Stomach (tissue), 8 donors: ENCODE measurements at regions not wholly inside any gene's neighbourhood (a gene's known extent, or its start where the extent isn't known, plus 50 kb on each side); places are given as distances from the start of the nearest gene placed in this dataset.

Source experiments
- DNase-seq, 2 donors: peaks; one replicate each; pipeline versions ENCODE4 v3.0.0 to v3.0.0-alpha.2; 2013 to 2019
- H3K27ac ChIP-seq, 5 donors: fragments of 200-600 bp in 4 of 5; sonication (generic) in 4 of 5; one replicate each; pipeline ENCODE4 v1.5.1; 2013 to 2019; ENCODE audit warnings: mild to moderate bottlenecking in 1 of 5, moderate library complexity in 1 of 5
- H3K27me3 ChIP-seq, 3 donors: fragments of 200-600 bp; sonication (generic); one replicate each; pipeline ENCODE4 v1.5.1; 2017 to 2019; ENCODE audit warnings: mixed run types in 1 of 3
- H3K36me3 ChIP-seq, 4 donors: fragments of 200-600 bp; sonication (generic); 1 replicate in 3 of 4; 2 replicates in 1 of 4; pipeline ENCODE4 v1.5.1; 2016 to 2019
- H3K4me1 ChIP-seq, 4 donors: fragments of 200-600 bp; sonication (generic); one replicate each; pipeline ENCODE4 v1.5.1; 2016 to 2019
- H3K4me3 ChIP-seq, 4 donors: fragments of 200-600 bp; sonication (generic) in 3 of 4; one replicate each; pipeline ENCODE4 v1.5.1; 2016 to 2019; ENCODE audit warnings: mild to moderate bottlenecking in 1 of 4
- H3K9me3 ChIP-seq, 4 donors: fragments of 200-600 bp; sonication (generic); one replicate each; pipeline ENCODE4 v1.5.1; 2016 to 2019
- EP300 ChIP-seq: sonication (generic); formaldehyde crosslinking; IDR thresholded peaks from one replicate; pipeline ENCODE4 v1.6.1; 2017; ENCODE audit warnings: antibody characterized with exemption
- POLR2A ChIP-seq, 4 donors: fragments of 450-650 bp; IDR thresholded peaks; one replicate each; pipeline ENCODE4 v1.6.1; 2016; ENCODE audit warnings: antibody characterized with exemption in 4 of 4, control low read depth in 2 of 4, mild to moderate bottlenecking in 1 of 4, moderate library complexity in 1 of 4
- POLR2AphosphoS5 ChIP-seq, 3 donors: sonication (generic); formaldehyde crosslinking; IDR thresholded peaks; one replicate each; pipeline ENCODE4 v1.6.1; 2016; ENCODE audit warnings: antibody characterized with exemption in 3 of 3
- WGBS, 5 donors: extraction: QIAGEN DNeasy Blood & Tissue Kit in 3 of 5; methylation state at CpG; one replicate each; pipeline versions ENCODE4 v1.1.5 to v1.1.7; 2013 to 2018; 5-methylcytosine and 5-hydroxymethylcytosine counted together
- intact Hi-C: fragments of 100-400 bp; cut with DNase I; formaldehyde crosslinking; loops from one replicate; pipeline ENCODE4 v1.15.1; 2023; ENCODE audit warnings: low total_unique reads
- TF ChIP-seq, protein P1 (sequence below), 7 experiments: fragments of 450-650 bp in 4 of 7; fragments of 200-600 bp in 3 of 7; sonication (generic) in 3 of 7; IDR thresholded peaks; one replicate each; pipeline ENCODE4 v1.5.1; 2016 to 2019; ENCODE audit warnings: antibody characterized with exemption in 7 of 7, control low read depth in 2 of 7, mild to moderate bottlenecking in 1 of 7
- donor health status: healthy with polysubstance abuse.
- donor health status: Bipolar disorder and iron deficiency.
- donor health status: healthy.

DNA sequence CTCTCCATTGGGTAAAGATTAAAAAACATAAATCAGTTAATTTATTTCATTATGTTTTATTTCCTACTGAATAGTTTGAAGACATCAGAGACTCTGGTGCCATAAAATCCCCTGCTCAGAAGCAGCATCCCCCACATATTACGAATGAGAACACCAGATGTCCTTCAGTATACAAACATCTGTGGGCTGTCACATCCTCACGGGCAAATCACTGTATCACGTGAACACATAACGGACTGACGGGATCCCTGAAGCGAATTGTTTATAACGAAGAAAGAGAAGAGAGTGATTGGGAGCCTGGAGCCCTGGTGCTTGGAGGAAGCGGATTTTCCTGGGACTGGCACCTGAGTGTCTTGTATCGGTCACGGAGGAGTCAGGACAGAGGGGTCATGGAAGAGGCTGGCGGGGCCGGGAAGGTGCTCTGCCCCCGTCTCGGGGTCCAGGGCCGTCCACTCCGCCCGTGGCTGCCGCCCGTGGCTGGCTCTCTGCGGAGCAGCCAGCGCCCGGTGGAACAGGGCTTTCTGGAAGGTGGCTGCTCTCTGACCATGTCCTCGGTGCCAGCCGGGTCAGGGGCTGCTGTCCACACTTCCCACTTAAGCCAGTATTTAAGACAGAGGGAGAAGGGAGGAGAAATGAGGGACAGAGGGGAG, 452.7 kb upstream of the FAT1 start:
- intact Hi-C loops: no loop called here
- 79 to 85% (median 84%) methylated on average over 24 of the region's 24 CpGs for WGBS, 5 donors
- H3K4me1 ChIP-seq: no peaks in the 10 kb centered on the region
- H3K36me3 ChIP-seq: no peaks in the 10 kb centered on the region
- H3K27me3 ChIP-seq: no peaks in the 10 kb centered on the region
- no peak for TF ChIP-seq EP300
- no peak for TF ChIP-seq POLR2A (IDR thresholded peaks at IDR 0.05)
- H3K9me3 ChIP-seq: no peaks in the 10 kb centered on the region
- DNase-seq: no peak
- H3K27ac ChIP-seq: no peak overlapping the region
- no peak overlapping the region for H3K4me3 ChIP-seq

DNA sequence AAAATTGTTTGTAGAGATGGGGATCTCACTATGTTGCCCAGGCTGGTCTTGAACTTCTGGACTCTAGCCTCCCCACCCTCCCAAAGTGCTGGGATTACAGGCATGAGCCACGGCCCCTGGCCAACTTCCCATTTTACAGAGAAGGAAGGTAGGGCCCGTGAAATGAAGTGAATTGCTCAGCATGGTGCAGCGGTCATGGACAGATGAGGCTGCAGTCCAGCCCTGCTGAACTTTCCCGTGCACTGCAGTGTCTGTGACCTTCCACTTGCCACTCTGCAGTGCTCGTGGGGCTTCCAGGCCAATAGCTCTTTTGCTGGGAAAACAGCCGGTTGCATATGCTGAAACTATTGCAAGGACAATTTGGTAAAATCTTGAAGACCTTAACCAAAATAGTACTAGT, 454.4 kb upstream of the FAT1 start:
- no peaks in the 10 kb centered on the region for H3K4me1 ChIP-seq
- H3K9me3 ChIP-seq: no peaks in the 10 kb centered on the region
- intact Hi-C loops: no loop called here
- no peak overlapping the region for H3K27ac ChIP-seq
- no peak overlapping the region for H3K4me3 ChIP-seq
- TF ChIP-seq POLR2AphosphoS5 (IDR thresholded peaks at IDR 0.05) (no peak), POLR2A (IDR thresholded peaks at IDR 0.05) (no peak)
- TF ChIP-seq, protein P1, sequence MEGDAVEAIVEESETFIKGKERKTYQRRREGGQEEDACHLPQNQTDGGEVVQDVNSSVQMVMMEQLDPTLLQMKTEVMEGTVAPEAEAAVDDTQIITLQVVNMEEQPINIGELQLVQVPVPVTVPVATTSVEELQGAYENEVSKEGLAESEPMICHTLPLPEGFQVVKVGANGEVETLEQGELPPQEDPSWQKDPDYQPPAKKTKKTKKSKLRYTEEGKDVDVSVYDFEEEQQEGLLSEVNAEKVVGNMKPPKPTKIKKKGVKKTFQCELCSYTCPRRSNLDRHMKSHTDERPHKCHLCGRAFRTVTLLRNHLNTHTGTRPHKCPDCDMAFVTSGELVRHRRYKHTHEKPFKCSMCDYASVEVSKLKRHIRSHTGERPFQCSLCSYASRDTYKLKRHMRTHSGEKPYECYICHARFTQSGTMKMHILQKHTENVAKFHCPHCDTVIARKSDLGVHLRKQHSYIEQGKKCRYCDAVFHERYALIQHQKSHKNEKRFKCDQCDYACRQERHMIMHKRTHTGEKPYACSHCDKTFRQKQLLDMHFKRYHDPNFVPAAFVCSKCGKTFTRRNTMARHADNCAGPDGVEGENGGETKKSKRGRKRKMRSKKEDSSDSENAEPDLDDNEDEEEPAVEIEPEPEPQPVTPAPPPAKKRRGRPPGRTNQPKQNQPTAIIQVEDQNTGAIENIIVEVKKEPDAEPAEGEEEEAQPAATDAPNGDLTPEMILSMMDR (IDR thresholded peaks at IDR 0.05): no peak
- WGBS, 5 donors: 75 to 86% (median 77%) methylated on average over 6 of the region's 6 CpGs
- no peak for DNase-seq
- H3K36me3 ChIP-seq: no peaks in the 10 kb centered on the region
- H3K27me3 ChIP-seq: no peaks in the 10 kb centered on the region

DNA sequence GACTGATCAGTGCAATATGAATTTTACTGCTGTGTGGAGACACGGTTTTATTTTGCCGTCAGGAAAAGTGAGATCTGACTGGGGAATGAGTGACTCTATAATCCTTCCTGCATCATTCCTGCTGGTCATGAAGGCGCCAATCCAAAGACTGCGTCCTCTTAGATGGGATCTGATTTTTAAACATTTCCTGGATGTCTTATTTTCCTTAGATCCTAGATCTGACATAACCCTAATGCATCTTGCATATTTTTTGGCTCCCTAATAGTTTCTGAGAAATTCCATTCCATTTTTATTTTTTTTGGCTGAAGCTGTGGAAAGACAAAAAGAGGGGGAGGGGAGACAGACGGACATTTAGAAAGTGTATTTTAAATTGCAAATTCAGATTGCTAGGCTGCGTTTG, 454.9 kb upstream of the FAT1 start:
- no peaks in the 10 kb centered on the region for H3K4me1 ChIP-seq
- no peak overlapping the region for H3K27ac ChIP-seq
- H3K4me3 ChIP-seq: no peak overlapping the region
- no peak for DNase-seq
- 61 to 77% (median 75%) methylated on average over 6 of the region's 6 CpGs for WGBS, 5 donors
- intact Hi-C loops: no loop called here
- no peaks in the 10 kb centered on the region for H3K36me3 ChIP-seq
- no peaks in the 10 kb centered on the region for H3K27me3 ChIP-seq
- TF ChIP-seq EP300 (no peak), POLR2AphosphoS5 (IDR thresholded peaks at IDR 0.05) (no peak), POLR2A (IDR thresholded peaks at IDR 0.05) (no peak)
- TF ChIP-seq, protein P1 (IDR thresholded peaks at IDR 0.05): no peak
- no peaks in the 10 kb centered on the region for H3K9me3 ChIP-seq

DNA sequence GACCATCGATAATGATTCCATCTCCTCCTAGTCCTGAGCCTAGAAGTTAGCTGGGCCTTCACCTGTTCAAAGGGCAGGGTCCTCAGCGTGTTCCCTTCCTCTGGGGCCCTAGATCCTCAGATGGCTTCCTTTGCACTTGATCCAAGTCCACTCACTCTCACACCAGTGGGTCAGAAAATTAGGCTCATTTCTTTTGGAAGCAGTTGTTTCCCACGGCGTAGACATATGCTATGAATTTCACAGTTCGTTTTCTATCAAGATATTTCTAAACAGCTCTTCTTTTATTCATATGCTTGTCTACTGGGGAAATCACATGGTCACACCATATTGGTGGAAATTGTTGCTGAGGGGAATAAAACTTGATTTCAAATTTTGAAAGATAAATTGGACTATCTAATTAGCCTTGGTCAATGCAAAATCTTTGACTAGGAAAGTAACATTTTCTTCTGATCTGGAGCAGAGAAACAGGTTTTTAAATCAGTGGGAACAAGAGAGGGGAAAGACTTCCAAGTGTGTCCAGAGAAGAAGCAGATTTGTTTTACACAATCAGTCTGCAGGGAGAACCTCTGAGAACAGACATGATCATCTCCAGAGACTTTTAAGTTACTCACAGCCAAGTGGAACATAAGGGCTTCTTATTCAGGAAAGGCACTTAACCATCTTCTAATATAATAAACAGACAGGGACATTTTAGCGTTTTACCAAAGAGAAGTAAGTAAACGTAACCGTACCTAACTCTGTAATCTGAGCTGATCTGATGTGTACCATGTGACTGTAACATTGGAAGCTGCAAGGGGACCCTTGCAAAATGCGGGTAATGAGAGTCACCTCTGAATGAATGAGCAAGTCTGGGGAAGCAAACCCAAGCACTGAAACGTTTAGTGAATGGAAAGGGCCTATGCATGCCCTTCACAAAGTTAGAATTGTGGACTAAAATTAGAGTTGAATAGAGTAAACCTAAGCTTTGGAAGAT, 455.7 kb upstream of the FAT1 start:
- H3K27ac ChIP-seq: no peak overlapping the region
- H3K27me3 ChIP-seq: no peaks in the 10 kb centered on the region
- no peaks in the 10 kb centered on the region for H3K9me3 ChIP-seq
- intact Hi-C loops: no loop called here
- no peaks in the 10 kb centered on the region for H3K4me1 ChIP-seq
- no peak for DNase-seq
- WGBS, 5 donors: 52 to 67% (median 56%) methylated on average over 10 of the region's 10 CpGs
- no peak overlapping the region for H3K4me3 ChIP-seq
- H3K36me3 ChIP-seq: no peaks in the 10 kb centered on the region
- TF ChIP-seq, protein P1 (IDR thresholded peaks at IDR 0.05): no peak
- TF ChIP-seq POLR2AphosphoS5 (IDR thresholded peaks at IDR 0.05) (no peak), EP300 (no peak), POLR2A (IDR thresholded peaks at IDR 0.05) (no peak)
